DND-41 (cell line): ENCODE measurements at regions not wholly inside any gene's neighbourhood (a gene's known extent, or its start where the extent isn't known, plus 50 kb on each side); places are given as distances from the start of the nearest gene placed in this dataset.

ENCODE experiments used
- CTCF ChIP-seq: IDR thresholded peaks from 2 replicates; pipeline ENCODE4 v1.5.1; 2012; ENCODE audit warnings: borderline replicate concordance, low read length, moderate library complexity, mild to moderate bottlenecking; ENCODE audit not compliant: poor library complexity, severe bottlenecking; ENCODE audit errors: extremely low read depth
- EZH2 ChIP-seq: IDR thresholded peaks from 3 replicates; pipeline ENCODE4 v1.6.1; 2012; ENCODE audit warnings: borderline replicate concordance, low read depth, mild to moderate bottlenecking, moderate library complexity, low read length, inconsistent platforms; ENCODE audit not compliant: severe bottlenecking

- TF ChIP-seq CTCF (no peak), EZH2 (no peak)
Measured at GRCh38 chr5:35333366-35333765, 103.1 kb upstream of the PRLR start.
